ENCODE measurements at regions not wholly inside any gene's neighbourhood (a gene's known extent, or its start where the extent isn't known, plus 50 kb on each side); places are given as distances from the start of the nearest gene placed in this dataset.

DNA sequence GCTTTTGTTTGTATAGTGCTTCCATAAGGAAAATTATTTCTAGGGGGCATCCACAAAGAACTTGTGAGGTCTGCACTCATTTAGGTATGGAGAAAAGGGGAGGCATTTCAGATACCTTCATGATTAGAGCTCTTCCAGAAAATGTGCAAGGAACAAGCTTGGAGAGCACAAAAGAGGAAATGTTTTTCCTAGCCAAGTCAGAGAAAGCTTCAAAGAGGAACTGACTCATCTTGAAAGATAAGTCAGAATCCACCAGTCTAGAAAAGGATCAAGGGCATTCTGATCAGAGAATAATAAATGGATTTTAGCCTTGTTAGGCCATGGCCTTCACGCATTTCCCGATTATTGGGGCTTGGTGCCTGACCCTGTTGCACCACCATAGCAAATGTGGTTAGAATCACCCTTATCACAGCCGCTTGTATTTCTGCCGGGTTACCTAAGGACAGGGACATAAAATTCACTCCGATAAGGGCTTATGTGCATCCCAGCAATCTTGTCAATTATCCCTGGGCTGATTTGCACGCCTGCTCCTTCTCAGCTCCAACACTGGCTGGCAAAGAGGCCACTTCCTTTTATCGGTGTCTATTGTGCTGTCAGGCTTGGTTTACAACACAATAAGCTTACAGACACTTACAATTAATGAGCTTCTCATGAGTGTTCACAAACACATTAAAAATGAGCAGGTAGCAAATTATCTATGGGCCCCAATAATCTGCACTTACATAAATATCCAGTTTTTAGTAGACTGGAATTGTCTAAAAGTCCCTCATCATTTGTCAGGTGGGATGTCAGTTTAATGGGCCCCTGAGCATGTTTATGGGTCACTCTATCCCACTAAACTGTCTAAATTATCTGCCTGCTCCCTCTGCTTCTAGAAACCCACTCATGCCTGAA, 613.5 kb downstream of the SOX6 start:
- H3K4me3 ChIP-seq, result no peak overlapping the region
- no peak overlapping the region for H3K27ac ChIP-seq
- no peaks in the 10 kb centered on the region for H3K36me3 ChIP-seq
- intact Hi-C loops (cut with DNase I; ENCODE audit: low total_unique reads), result no loop called here
- no peaks in the 10 kb centered on the region for H3K27me3 ChIP-seq
- in situ Hi-C loops (cut with MboI; ENCODE audit: low pct_ligation_motif_present in 1 of 4, low pct_unique_long_range_greater_than_20kb in 1 of 4, low sequenced_read_pairs in 3 of 4), result no loop called here
- DNase-seq, result no peak
- 42 to 53% methylated on average over 7 of the region's 7 CpGs for WGBS, 2 donors (ENCODE audit: low coverage in 1 of 2)
- H3K4me1 ChIP-seq, result peaks cover 0 to 8% (median 0%) of the 10 kb centered on the region in 4 donors
- no peaks in the 10 kb centered on the region for H3K9me3 ChIP-seq
- TF ChIP-seq POLR2A (IDR thresholded peaks at IDR 0.05) (no peak), POLR2AphosphoS5 (IDR thresholded peaks at IDR 0.05) (no peak), EP300 (IDR thresholded peaks at IDR 0.05; ENCODE audit: low read depth) (no peak)
- TF ChIP-seq, protein P1, sequence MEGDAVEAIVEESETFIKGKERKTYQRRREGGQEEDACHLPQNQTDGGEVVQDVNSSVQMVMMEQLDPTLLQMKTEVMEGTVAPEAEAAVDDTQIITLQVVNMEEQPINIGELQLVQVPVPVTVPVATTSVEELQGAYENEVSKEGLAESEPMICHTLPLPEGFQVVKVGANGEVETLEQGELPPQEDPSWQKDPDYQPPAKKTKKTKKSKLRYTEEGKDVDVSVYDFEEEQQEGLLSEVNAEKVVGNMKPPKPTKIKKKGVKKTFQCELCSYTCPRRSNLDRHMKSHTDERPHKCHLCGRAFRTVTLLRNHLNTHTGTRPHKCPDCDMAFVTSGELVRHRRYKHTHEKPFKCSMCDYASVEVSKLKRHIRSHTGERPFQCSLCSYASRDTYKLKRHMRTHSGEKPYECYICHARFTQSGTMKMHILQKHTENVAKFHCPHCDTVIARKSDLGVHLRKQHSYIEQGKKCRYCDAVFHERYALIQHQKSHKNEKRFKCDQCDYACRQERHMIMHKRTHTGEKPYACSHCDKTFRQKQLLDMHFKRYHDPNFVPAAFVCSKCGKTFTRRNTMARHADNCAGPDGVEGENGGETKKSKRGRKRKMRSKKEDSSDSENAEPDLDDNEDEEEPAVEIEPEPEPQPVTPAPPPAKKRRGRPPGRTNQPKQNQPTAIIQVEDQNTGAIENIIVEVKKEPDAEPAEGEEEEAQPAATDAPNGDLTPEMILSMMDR (IDR thresholded peaks at IDR 0.05), result no peak

- Histone ChIP-seq H3K27ac (no peak overlapping the region), H3K36me3 (no peaks in the 10 kb centered on the region), H3K9me3 (no peaks in the 10 kb centered on the region), H3K27me3 (no peaks in the 10 kb centered on the region), H3K4me1 (peaks cover 0 to 8% (median 0%) of the 10 kb centered on the region in 4 donors), H3K4me3 (no peak overlapping the region)
- no peak for TF ChIP-seq POLR2AphosphoS5 (IDR thresholded peaks at IDR 0.05)
- TF ChIP-seq, protein P1 (IDR thresholded peaks at IDR 0.05), result no peak
- no peak for TF ChIP-seq EP300 (IDR thresholded peaks at IDR 0.05; ENCODE audit: low read depth)
- no peak for TF ChIP-seq POLR2A (IDR thresholded peaks at IDR 0.05)
- WGBS, 2 donors (ENCODE audit: low coverage in 1 of 2), result 78 to 100% methylated on average over 1 to 3 of the region's 3 CpGs
- in situ Hi-C loops (cut with MboI; ENCODE audit: low pct_ligation_motif_present in 1 of 4, low pct_unique_long_range_greater_than_20kb in 1 of 4, low sequenced_read_pairs in 3 of 4), result no loop called here
- no peak for DNase-seq
- intact Hi-C loops (cut with DNase I; ENCODE audit: low total_unique reads), result no loop called here
These were observed 611.7 kb downstream of the SOX6 start for GRCh38 chr11:15744693-15745092.

DNA sequence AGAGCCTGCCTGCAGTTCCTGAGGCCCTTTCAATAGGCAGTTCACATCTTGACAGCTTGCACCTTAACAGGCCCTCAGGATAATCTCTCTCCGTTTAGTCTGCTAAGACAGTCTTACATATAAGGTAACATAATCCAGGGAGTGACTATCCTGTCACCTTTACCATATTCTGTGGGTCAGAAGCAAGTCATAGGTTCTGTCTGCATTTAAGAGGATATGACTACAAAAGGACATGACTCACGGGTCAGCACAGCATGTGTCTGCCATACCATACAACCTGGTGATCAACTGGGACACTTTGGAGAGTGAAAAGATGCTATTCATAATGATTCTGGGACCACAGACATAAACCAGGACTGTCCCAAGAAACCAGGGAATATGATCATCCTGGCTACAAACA, 611.1 kb downstream of the SOX6 start:
- 81 to 100% methylated on average over 1 to 2 of the region's 2 CpGs for WGBS, 2 donors (ENCODE audit: low coverage in 1 of 2)
- H3K27me3 ChIP-seq, result no peaks in the 10 kb centered on the region
- peaks cover 0 to 8% (median 0%) of the 10 kb centered on the region in 4 donors for H3K4me1 ChIP-seq
- intact Hi-C loops (cut with DNase I; ENCODE audit: low total_unique reads) (no loop called here), in situ Hi-C loops (cut with MboI; ENCODE audit: low pct_ligation_motif_present in 1 of 4, low pct_unique_long_range_greater_than_20kb in 1 of 4, low sequenced_read_pairs in 3 of 4) (no loop called here)
- H3K4me3 ChIP-seq, result no peak overlapping the region
- H3K9me3 ChIP-seq, result no peaks in the 10 kb centered on the region
- DNase-seq, result no peak
- no peaks in the 10 kb centered on the region for H3K36me3 ChIP-seq
- no peak overlapping the region for H3K27ac ChIP-seq
- TF ChIP-seq, protein P1 (IDR thresholded peaks at IDR 0.05), result no peak
- TF ChIP-seq POLR2AphosphoS5 (IDR thresholded peaks at IDR 0.05) (no peak), EP300 (IDR thresholded peaks at IDR 0.05; ENCODE audit: low read depth) (no peak), POLR2A (IDR thresholded peaks at IDR 0.05) (no peak)

DNA sequence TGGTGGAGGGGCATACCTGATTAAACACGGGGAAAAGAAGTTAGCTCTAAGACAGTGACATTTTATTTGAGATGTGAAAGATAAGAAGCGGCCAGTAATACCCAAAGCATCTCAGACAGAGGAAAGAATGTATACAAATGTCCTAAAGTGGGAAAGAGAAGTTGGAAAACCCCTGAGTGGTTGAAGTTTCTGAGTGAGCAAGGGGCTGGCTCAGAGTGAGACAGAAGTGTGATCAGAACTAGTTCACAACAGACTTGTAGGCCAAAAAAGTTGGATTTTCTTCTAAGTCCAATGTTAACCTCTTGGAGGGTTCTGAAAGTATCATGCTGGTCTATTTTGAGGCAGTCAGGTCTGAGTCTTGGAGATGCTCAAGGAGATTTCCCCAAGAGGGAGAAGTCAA, 608.7 kb downstream of the SOX6 start:
- Histone ChIP-seq H3K4me3 (no peak overlapping the region), H3K36me3 (no peaks in the 10 kb centered on the region), H3K27me3 (no peaks in the 10 kb centered on the region), H3K9me3 (no peaks in the 10 kb centered on the region), H3K4me1 (peaks cover 0 to 6% (median 0%) of the 10 kb centered on the region in 4 donors), H3K27ac (no peak overlapping the region)
- 52 to 73% methylated on average over 2 of the region's 2 CpGs for WGBS, 2 donors (ENCODE audit: low coverage in 1 of 2)
- no peak for DNase-seq
- TF ChIP-seq POLR2A (IDR thresholded peaks at IDR 0.05), result no peak
- no peak for TF ChIP-seq EP300 (IDR thresholded peaks at IDR 0.05; ENCODE audit: low read depth)
- TF ChIP-seq, protein P1 (IDR thresholded peaks at IDR 0.05), result no peak
- TF ChIP-seq POLR2AphosphoS5 (IDR thresholded peaks at IDR 0.05), result no peak
- intact Hi-C loops (cut with DNase I; ENCODE audit: low total_unique reads) (no loop called here), in situ Hi-C loops (cut with MboI; ENCODE audit: low pct_ligation_motif_present in 1 of 4, low pct_unique_long_range_greater_than_20kb in 1 of 4, low sequenced_read_pairs in 3 of 4) (no loop called here)
